OCI-LY1 (cell line): ENCODE measurements at regions not wholly inside any gene's neighbourhood (a gene's known extent, or its start where the extent isn't known, plus 50 kb on each side); places are given as distances from the start of the nearest gene placed in this dataset.

Experiments
- H2AFZ ChIP-seq: fragments of 200-600 bp; sonication (generic), shearing (Covaris generic); 2 replicates; pipeline ENCODE4 v1.6.0; 2014; ENCODE audit warnings: antibody characterized with exemption, mild to moderate bottlenecking, low read length
- H3F3A ChIP-seq: fragments of 200-600 bp; sonication (generic), shearing (Covaris generic); 2 replicates; pipeline ENCODE4 v1.6.0; 2014; ENCODE audit warnings: mild to moderate bottlenecking, antibody characterized with exemption, low read length, moderate library complexity; ENCODE audit not compliant: insufficient read depth
- H3K27ac ChIP-seq: fragments of 200-600 bp; sonication (generic); 2 replicates; pipeline ENCODE4 v1.5.1; 2014; ENCODE audit warnings: low read length, mixed run types, mild to moderate bottlenecking, low read depth; ENCODE audit not compliant: poor library complexity, severe bottlenecking
- H3K27me3 ChIP-seq: fragments of 200-600 bp; sonication (generic); 2 replicates; pipeline ENCODE4 v1.6.0; 2014; ENCODE audit warnings: antibody characterized with exemption, mild to moderate bottlenecking, low read length, moderate library complexity; ENCODE audit not compliant: insufficient read depth
- H3K36me3 ChIP-seq: fragments of 200-600 bp; sonication (generic); 2 replicates; pipeline ENCODE4 v1.6.1; 2014; ENCODE audit warnings: mild to moderate bottlenecking, antibody characterized with exemption, low read length, moderate library complexity, mixed read lengths; ENCODE audit not compliant: insufficient read depth
- H3K4me1 ChIP-seq: fragments of 200-600 bp; sonication (generic); 2 replicates; pipeline ENCODE4 v1.5.1; 2014; ENCODE audit warnings: mild to moderate bottlenecking, low read length, moderate library complexity; ENCODE audit not compliant: insufficient read depth, severe bottlenecking
- H3K4me2 ChIP-seq: fragments of 200-600 bp; sonication (generic), shearing (Covaris generic); 2 replicates; pipeline ENCODE4 v1.6.1; 2014; ENCODE audit warnings: low read length
- H3K4me3 ChIP-seq: fragments of 200-600 bp; sonication (generic); 2 replicates; pipeline ENCODE4 v1.5.1; 2014; ENCODE audit warnings: low read length, low read depth, mild to moderate bottlenecking, mixed read lengths; ENCODE audit not compliant: poor library complexity, severe bottlenecking
- H3K79me2 ChIP-seq: fragments of 200-600 bp; shearing (Covaris generic); 2 replicates; pipeline ENCODE4 v1.6.1; 2016; ENCODE audit warnings: mixed run types, low read length, mixed read lengths; ENCODE audit not compliant: insufficient read depth
- H3K9ac ChIP-seq: fragments of 200-600 bp; sonication (generic), shearing (Covaris generic); 2 replicates; pipeline ENCODE4 v1.6.1; 2014; ENCODE audit warnings: mild to moderate bottlenecking, low read length, mixed read lengths
- H3K9me2 ChIP-seq: fragments of 200-600 bp; sonication (generic), shearing (Covaris generic); 2 replicates; pipeline ENCODE4 v1.6.1; 2014; ENCODE audit warnings: low read depth, mild to moderate bottlenecking, low read length, mixed read lengths
- H3K9me3 ChIP-seq: fragments of 200-600 bp; shearing (Covaris generic); 2 replicates; pipeline ENCODE4 v1.6.1; 2014; ENCODE audit warnings: low read length, mixed read lengths
- H4K20me1 ChIP-seq: fragments of 200-600 bp; sonication (generic), shearing (Covaris generic); 2 replicates; pipeline ENCODE4 v1.6.0; 2016; ENCODE audit warnings: mild to moderate bottlenecking, low read length; ENCODE audit not compliant: insufficient read depth
- CTCF ChIP-seq: fragments of 200-600 bp; sonication (generic), shearing (Covaris generic); IDR thresholded peaks from 2 replicates; pipeline ENCODE4 v1.5.1; 2017; ENCODE audit warnings: mild to moderate bottlenecking, antibody characterized with exemption, low read length, moderate library complexity, mixed read lengths
- EZH2 ChIP-seq: fragments of 200-600 bp; sonication (generic), shearing (Covaris generic); IDR thresholded peaks from 2 replicates; pipeline ENCODE4 v1.8.0; 2017; ENCODE audit warnings: borderline replicate concordance, mixed run types, mild to moderate bottlenecking, antibody characterized with exemption, low read length, moderate library complexity, mixed read lengths

GRCh38 chr13:100853434-100853833, 178.8 kb upstream of the TMTC4 start:
- no peak overlapping the region for H3K9ac ChIP-seq
- H3K4me1 ChIP-seq = no peaks in the 10 kb centered on the region
- H2AFZ ChIP-seq = no peak overlapping the region
- H3K4me2 ChIP-seq = no peak overlapping the region
- TF ChIP-seq CTCF = no peak
- no peak for TF ChIP-seq EZH2
- H4K20me1 ChIP-seq = 0 out of 2 replicates have a peak, but pooled peaks cover 2% of the 10 kb centered on the region
- H3F3A ChIP-seq = no peaks in the 10 kb centered on the region
- H3K27me3 ChIP-seq = no peaks in the 10 kb centered on the region
- no peaks in the 10 kb centered on the region for H3K9me3 ChIP-seq
- no peaks in the 10 kb centered on the region for H3K79me2 ChIP-seq
- H3K36me3 ChIP-seq = no peaks in the 10 kb centered on the region
- H3K9me2 ChIP-seq = no peaks in the 10 kb centered on the region
- no peak overlapping the region for H3K27ac ChIP-seq
- H3K4me3 ChIP-seq = no peak overlapping the region

DNA sequence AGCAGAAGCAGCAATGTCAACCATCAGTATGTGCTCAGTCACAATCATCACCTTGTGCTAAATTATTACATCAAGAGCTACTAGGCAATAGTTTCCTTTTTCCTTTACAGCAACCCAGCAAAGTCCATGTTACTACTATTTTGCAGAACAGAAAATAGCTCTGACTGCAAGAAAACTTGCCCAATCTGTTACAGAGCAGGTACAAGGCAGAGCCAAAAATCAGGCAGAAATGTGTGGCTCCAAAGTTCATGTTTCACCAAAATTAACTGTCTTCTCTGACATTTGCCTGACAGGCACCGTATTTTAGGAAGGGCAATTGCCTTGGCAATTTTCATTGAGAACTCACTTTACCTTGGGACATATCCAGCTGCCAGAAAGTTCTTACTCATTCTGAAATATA, 177.6 kb upstream of the TMTC4 start:
- Histone ChIP-seq H4K20me1 (0 out of 2 replicates have a peak, but pooled peaks cover 2% of the 10 kb centered on the region), H3K79me2 (no peaks in the 10 kb centered on the region), H3K27ac (no peak overlapping the region), H3K9me3 (no peaks in the 10 kb centered on the region), H3K4me1 (no peaks in the 10 kb centered on the region), H3K36me3 (no peaks in the 10 kb centered on the region), H3K9me2 (no peaks in the 10 kb centered on the region), H3K4me2 (no peak overlapping the region), H3F3A (no peaks in the 10 kb centered on the region), H2AFZ (no peak overlapping the region), H3K4me3 (no peak overlapping the region), H3K27me3 (no peaks in the 10 kb centered on the region), H3K9ac (no peak overlapping the region)
- no peak for TF ChIP-seq EZH2
- TF ChIP-seq CTCF = no peak

DNA sequence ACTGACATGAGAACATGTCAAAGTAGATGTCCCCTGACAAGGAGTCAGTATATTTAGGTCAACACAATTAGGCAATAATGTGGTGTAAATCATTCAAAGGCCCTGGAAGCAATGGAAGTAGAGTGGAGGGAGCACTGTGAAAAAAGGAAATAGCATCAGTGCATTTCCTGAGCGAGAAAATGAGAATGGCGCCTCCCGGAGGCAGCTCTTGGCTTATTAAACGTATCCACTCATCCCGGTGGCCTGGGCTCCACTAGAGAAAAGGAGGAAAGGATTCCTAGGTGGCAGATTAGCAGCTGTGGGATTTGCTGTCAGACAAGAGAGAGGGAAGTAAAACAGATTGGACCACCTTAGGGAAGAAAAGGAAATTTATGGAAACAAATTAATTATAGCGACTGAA, 173.7 kb upstream of the TMTC4 start:
- H2AFZ ChIP-seq = no peak overlapping the region
- no peak for TF ChIP-seq EZH2
- no peak; the same call in 1 of the 2 replicates for TF ChIP-seq CTCF
- no peak overlapping the region for H3K9ac ChIP-seq
- H4K20me1 ChIP-seq = 0 out of 2 replicates have a peak, but pooled peaks cover 2% of the 10 kb centered on the region
- H3K4me1 ChIP-seq = no peaks in the 10 kb centered on the region
- no peaks in the 10 kb centered on the region for H3K9me2 ChIP-seq
- H3K4me3 ChIP-seq = no peak overlapping the region
- H3K27me3 ChIP-seq = no peaks in the 10 kb centered on the region
- H3K9me3 ChIP-seq = no peaks in the 10 kb centered on the region
- no peak overlapping the region for H3K27ac ChIP-seq
- H3K4me2 ChIP-seq = no peak overlapping the region
- H3F3A ChIP-seq = no peaks in the 10 kb centered on the region
- H3K79me2 ChIP-seq = no peaks in the 10 kb centered on the region
- H3K36me3 ChIP-seq = no peaks in the 10 kb centered on the region
